Astrocyte (in vitro differentiated cells and primary cell): ENCODE measurements at regions not wholly inside any gene's neighbourhood (a gene's known extent, or its start where the extent isn't known, plus 50 kb on each side); places are given as distances from the start of the nearest gene placed in this dataset.

Source experiments
- EZH2 ChIP-seq: IDR thresholded peaks from 2 replicates; pipeline ENCODE4 v1.6.1; 2012; ENCODE audit warnings: mild to moderate bottlenecking, low read length, inconsistent platforms; ENCODE audit not compliant: insufficient read depth
- TF ChIP-seq, protein P1 (sequence below): IDR thresholded peaks from 2 replicates; pipeline ENCODE4 v1.5.1; 2011; ENCODE audit warnings: low read depth, mild to moderate bottlenecking, inconsistent platforms, low read length, moderate library complexity; ENCODE audit not compliant: insufficient read depth

GRCh38 chrX:38985945-38986344, 184.7 kb downstream of the MID1IP1 start:
- TF ChIP-seq, protein P1, sequence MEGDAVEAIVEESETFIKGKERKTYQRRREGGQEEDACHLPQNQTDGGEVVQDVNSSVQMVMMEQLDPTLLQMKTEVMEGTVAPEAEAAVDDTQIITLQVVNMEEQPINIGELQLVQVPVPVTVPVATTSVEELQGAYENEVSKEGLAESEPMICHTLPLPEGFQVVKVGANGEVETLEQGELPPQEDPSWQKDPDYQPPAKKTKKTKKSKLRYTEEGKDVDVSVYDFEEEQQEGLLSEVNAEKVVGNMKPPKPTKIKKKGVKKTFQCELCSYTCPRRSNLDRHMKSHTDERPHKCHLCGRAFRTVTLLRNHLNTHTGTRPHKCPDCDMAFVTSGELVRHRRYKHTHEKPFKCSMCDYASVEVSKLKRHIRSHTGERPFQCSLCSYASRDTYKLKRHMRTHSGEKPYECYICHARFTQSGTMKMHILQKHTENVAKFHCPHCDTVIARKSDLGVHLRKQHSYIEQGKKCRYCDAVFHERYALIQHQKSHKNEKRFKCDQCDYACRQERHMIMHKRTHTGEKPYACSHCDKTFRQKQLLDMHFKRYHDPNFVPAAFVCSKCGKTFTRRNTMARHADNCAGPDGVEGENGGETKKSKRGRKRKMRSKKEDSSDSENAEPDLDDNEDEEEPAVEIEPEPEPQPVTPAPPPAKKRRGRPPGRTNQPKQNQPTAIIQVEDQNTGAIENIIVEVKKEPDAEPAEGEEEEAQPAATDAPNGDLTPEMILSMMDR: no peak
- TF ChIP-seq EZH2: no peak
